ENCODE measurements at regions not wholly inside any gene's neighbourhood (a gene's known extent, or its start where the extent isn't known, plus 50 kb on each side); places are given as distances from the start of the nearest gene placed in this dataset.
"Not testable (repeated sequence)": the region's sequence is repeated elsewhere in the genome, so short reads cannot be mapped to it uniquely, and the experiment has no call there.

GRCh38 chr9:18325746-18326011 is 148.3 kb upstream of the ADAMTSL1 start:
- TF ChIP-seq CTCF (IDR thresholded peaks at IDR 0.05; ENCODE audit: low read depth, low read length); EZH2phosphoT487 (IDR thresholded peaks at IDR 0.05; ENCODE audit: low read depth): not testable (repeated sequence)
